HepG2 (cell line): ENCODE measurements at regions not wholly inside any gene's neighbourhood (a gene's known extent, or its start where the extent isn't known, plus 50 kb on each side); places are given as distances from the start of the nearest gene placed in this dataset.

Experiments
- ATAC-seq: fragments of 200-7000 bp; cut with Tn5 transposase; 3 replicates; pipeline ENCODE4 v1.9.1; 2020; ENCODE audit warnings: mild to moderate bottlenecking, moderate library complexity
- BruUV-seq: library from RNA; stranded (reverse); fragments of 400-500 nt; replicated peaks from 2 replicates; lab custom pipeline; 2021; lab: Mats Ljungman, UMichigan
- CTCF ChIA-PET: fragments of 300-600 bp; formaldehyde crosslinking; extraction: SDS; loops from one replicate; lab custom pipeline; 2021; ENCODE audit warnings: low total read pairs, inconsistent platforms, low intra/inter-chr PET ratio; lab: Yijun Ruan, JAX
- POLR2A ChIA-PET: fragments of 350-600 bp; sonication (Branson Sonifier 250); formaldehyde crosslinking; loops from one replicate; lab custom pipeline; 2020; ENCODE audit warnings: antibody characterized with exemption, inconsistent platforms; lab: Yijun Ruan, JAX
- DNase-seq: peaks from one replicate; pipeline ENCODE4 v3.0.0-alpha.2; 2015; ENCODE audit warnings: low spot score
- FAIRE-seq: peaks from 3 replicates; lab custom pipeline; 2011; peaks lifted over from hg19 to GRCh38; lab: Jason Lieb, UNC
- H2AFZ ChIP-seq: one replicate; pipeline ENCODE4 v1.6.1; 2011; ENCODE audit warnings: low read length, inconsistent platforms
- H3K27ac ChIP-seq: fragments of 300-600 bp; 3 replicates; pipeline ENCODE4 v1.8.0; 2011; ENCODE audit warnings: mixed run types, mild to moderate bottlenecking, mixed read lengths, low read length, inconsistent platforms; ENCODE audit not compliant: insufficient read depth; ENCODE audit errors: extremely low read length
- H3K27me3 ChIP-seq, 2 experiments: fragments of 200-600 bp in 1 of 2; 2 replicates in 1 of 2; 3 replicates in 1 of 2; pipeline versions ENCODE4 v1.6.0 to v1.8.0; 2011; ENCODE audit warnings: low read length in 2 of 2, mild to moderate bottlenecking in 2 of 2, moderate library complexity in 2 of 2, inconsistent platforms in 1 of 2; ENCODE audit not compliant: insufficient read depth in 2 of 2, control insufficient read depth in 1 of 2
- H3K36me3 ChIP-seq, 2 experiments: fragments of 200-600 bp in 1 of 2; replicated peaks in 1 of 2; 2 replicates in 1 of 2; 3 replicates in 1 of 2; pipeline versions ENCODE4 v1.5.1 to v1.8.0; 2011; ENCODE audit warnings: low read length in 2 of 2, inconsistent platforms in 1 of 2; ENCODE audit not compliant: insufficient read depth in 2 of 2, control insufficient read depth in 1 of 2
- H3K4me1 ChIP-seq: 2 replicates; pipeline ENCODE4 v1.5.1; 2012; ENCODE audit warnings: low read length, inconsistent platforms; ENCODE audit not compliant: insufficient read depth
- H3K4me2 ChIP-seq: 2 replicates; pipeline ENCODE4 v1.6.0; 2011; ENCODE audit warnings: low read depth, low read length, inconsistent platforms
- H3K4me3 ChIP-seq, 3 experiments: fragments of 200-600 bp in 1 of 3; sonication (generic), shearing (Covaris generic) in 1 of 3; replicated peaks in 1 of 3; 2 replicates each; pipeline ENCODE4 v1.5.1; 2011 to 2016; ENCODE audit warnings: low read length in 3 of 3, inconsistent platforms in 2 of 3, low read depth in 2 of 3, mild to moderate bottlenecking in 2 of 3, control low read depth in 1 of 3, mixed read lengths in 1 of 3; ENCODE audit not compliant: insufficient read depth in 1 of 3
- H3K79me2 ChIP-seq: one replicate; pipeline ENCODE4 v1.6.1; 2011; ENCODE audit warnings: low read length, inconsistent platforms; ENCODE audit not compliant: insufficient read depth
- H3K9ac ChIP-seq: 2 replicates; pipeline ENCODE4 v1.6.0; 2011; ENCODE audit warnings: mild to moderate bottlenecking, low read depth, low read length, inconsistent platforms; ENCODE audit not compliant: insufficient read depth
- H3K9me3 ChIP-seq: 2 replicates; pipeline ENCODE4 v1.5.1; 2012; ENCODE audit warnings: mild to moderate bottlenecking, low read length
- H4K20me1 ChIP-seq: 2 replicates; pipeline ENCODE4 v1.6.0; 2011; ENCODE audit warnings: inconsistent platforms, mild to moderate bottlenecking, low read length, moderate library complexity; ENCODE audit not compliant: insufficient read depth
- GRHL1 ChIP-seq: sonication (generic); formaldehyde crosslinking; conservative IDR thresholded peaks from 2 replicates; pipeline ENCODE4 v1.8.0; 2022; ENCODE audit warnings: missing genetic modification reagents
- MEF2D ChIP-seq: sonication (generic); formaldehyde crosslinking; IDR thresholded peaks from 2 replicates; pipeline ENCODE4 v1.5.1; 2020; ENCODE audit warnings: mild to moderate bottlenecking, missing genetic modification reagents
- SIN3B ChIP-seq: fragments of 150-350 bp; IDR thresholded peaks from 2 replicates; pipeline ENCODE4 v1.6.1; 2014; ENCODE audit warnings: low read length
- SNAPC2 ChIP-seq: sonication (generic); formaldehyde crosslinking; IDR thresholded peaks from 2 replicates; pipeline ENCODE4 v1.8.1; 2022; ENCODE audit warnings: mild to moderate bottlenecking, missing genetic modification reagents
- SSRP1 ChIP-seq: IDR thresholded peaks from 2 replicates; pipeline ENCODE4 v1.6.1; 2016; ENCODE audit warnings: control low read depth
- ZNF160 ChIP-seq: sonication (generic); formaldehyde crosslinking; IDR thresholded peaks from 2 replicates; pipeline ENCODE4 v1.8.0; 2022; ENCODE audit warnings: mild to moderate bottlenecking, inconsistent platforms, missing genetic modification reagents
- ZNF224 ChIP-seq: sonication (generic); formaldehyde crosslinking; IDR thresholded peaks from 2 replicates; pipeline ENCODE4 v1.5.0; 2020; ENCODE audit warnings: mild to moderate bottlenecking, missing genetic modification reagents
- ZNF280D ChIP-seq: sonication (generic); formaldehyde crosslinking; IDR thresholded peaks from 2 replicates; pipeline ENCODE4 v1.5.1; 2020; ENCODE audit warnings: mild to moderate bottlenecking, missing genetic modification reagents
- ZNF609 ChIP-seq: sonication (generic); formaldehyde crosslinking; IDR thresholded peaks from 2 replicates; pipeline ENCODE4 v1.4.0; 2020; ENCODE audit warnings: mild to moderate bottlenecking, missing genetic modification reagents, borderline replicate concordance
- WGBS: methylation state at CpG from one replicate; pipeline ENCODE4 v1.1.6; 2017; ENCODE audit warnings: low lambda C conversion rate; 5-methylcytosine and 5-hydroxymethylcytosine counted together
- in situ Hi-C: cut with HindIII; loops from 2 replicates; pipeline ENCODE4 v1.10.0; 2017; ENCODE audit warnings: low pct_unique_long_range_greater_than_20kb; ENCODE audit not compliant: extremely low pct_ligation_motif_present
- intact Hi-C: fragments of 100-400 bp; cut with micrococcal nuclease; formaldehyde crosslinking; loops from one replicate; pipeline ENCODE4 v1.10.0; 2022; ENCODE audit not compliant: unreplicated experiment

- in situ Hi-C loops (no loop called here), intact Hi-C loops (no loop called here)
- no peaks in the 10 kb centered on the region for H3K9me3 ChIP-seq
- no peak overlapping the region for H3K27ac ChIP-seq
- no peaks in the 10 kb centered on the region for H4K20me1 ChIP-seq
- ATAC-seq: no peak
- no peak for DNase-seq
- no peaks in the 10 kb centered on the region for H3K27me3 ChIP-seq
- H3K79me2 ChIP-seq: no peaks in the 10 kb centered on the region
- no peak overlapping the region for H3K4me3 ChIP-seq
- WGBS: 64% methylated on average over 2 of the region's 2 CpGs
- no peak overlapping the region for H3K9ac ChIP-seq
- ChIA-PET CTCF (no interaction called here), POLR2A (no interaction called here)
- no peak overlapping the region for H2AFZ ChIP-seq
- no TSS peak for BruUV-seq
- H3K4me2 ChIP-seq: no peak overlapping the region
- no peaks in the 10 kb centered on the region for H3K36me3 ChIP-seq
- FAIRE-seq: no peak
- no peak for TF ChIP-seq GRHL1 (CRISPR knock-in tag)
- TF ChIP-seq SNAPC2 (CRISPR knock-in tag): no peak
- no peak for TF ChIP-seq SIN3B
- TF ChIP-seq ZNF224 (CRISPR knock-in tag): no peak
- TF ChIP-seq ZNF160: no peak
- no peak for TF ChIP-seq SSRP1 (CRISPR knock-in tag)
- no peak for TF ChIP-seq ZNF280D (CRISPR knock-in tag)
- no peak for TF ChIP-seq ZNF609 (CRISPR knock-in tag)
- no peak for TF ChIP-seq MEF2D (CRISPR knock-in tag)
- peaks cover 9% of the 10 kb centered on the region for H3K4me1 ChIP-seq
Measured at GRCh38 chr1:194105381-194105780, 919.0 kb upstream of the B3GALT2 start.
